Mesothelial cell of epicardium (in vitro differentiated cells): ENCODE measurements at regions not wholly inside any gene's neighbourhood (a gene's known extent, or its start where the extent isn't known, plus 50 kb on each side); places are given as distances from the start of the nearest gene placed in this dataset.

ENCODE experiments used
- DNase-seq, 2 experiments: peaks; one replicate each; pipeline ENCODE4 v3.0.0; 2021; ENCODE audit warnings: low spot score in 2 of 2; ENCODE audit not compliant: unreplicated experiment in 2 of 2
- H3K27ac Mint-ChIP-seq: 2 replicates; pipeline ENCODE4 v1.8.0; 2021; ENCODE audit warnings: mixed read lengths
- H3K27me3 Mint-ChIP-seq: 2 replicates; pipeline ENCODE4 v1.8.0; 2021; ENCODE audit warnings: low read depth, mixed read lengths
- H3K36me3 Mint-ChIP-seq: 2 replicates; pipeline ENCODE4 v1.8.0; 2021; ENCODE audit warnings: mixed read lengths
- H3K4me1 Mint-ChIP-seq: 2 replicates; pipeline ENCODE4 v1.8.0; 2021; ENCODE audit warnings: mixed read lengths
- H3K4me3 Mint-ChIP-seq: 2 replicates; pipeline ENCODE4 v1.8.0; 2021; ENCODE audit warnings: mild to moderate bottlenecking, moderate library complexity, mixed read lengths
- H3K9me3 Mint-ChIP-seq: 2 replicates; pipeline ENCODE4 v1.8.0; 2021; ENCODE audit warnings: mixed read lengths
- CTCF ChIP-seq: fragments of 200-600 bp; sonication (generic); IDR thresholded peaks from one replicate; pipeline ENCODE4 v1.5.0; 2021; ENCODE audit warnings: antibody characterized with exemption; ENCODE audit not compliant: unreplicated experiment

- Mint-ChIP-seq H3K9me3 (peaks cover 15% of the 10 kb centered on the region), H3K27ac (no peak overlapping the region), H3K4me3 (no peak overlapping the region), H3K36me3 (no peaks in the 10 kb centered on the region), H3K4me1 (peaks cover 2% of the 10 kb centered on the region), H3K27me3 (no peaks in the 10 kb centered on the region)
- DNase-seq, result no peak
- TF ChIP-seq CTCF, result no peak
These were observed 376.3 kb upstream of the ZFP42 start for GRCh38 chr4:187619319-187619718.

GRCh38 chr4:187632260-187632995 is 363.1 kb upstream of the ZFP42 start:
- TF ChIP-seq CTCF, result no peak
- H3K4me3 Mint-ChIP-seq, result no peak overlapping the region

GRCh38 chr4:187633245-187633644 is 362.3 kb upstream of the ZFP42 start:
- no peaks in the 10 kb centered on the region for H3K36me3 Mint-ChIP-seq
- H3K27me3 Mint-ChIP-seq, result no peaks in the 10 kb centered on the region
- TF ChIP-seq CTCF, result no peak
- peaks cover 31% of the 10 kb centered on the region for H3K9me3 Mint-ChIP-seq
- peaks cover 3% of the 10 kb centered on the region for H3K4me1 Mint-ChIP-seq
- H3K27ac Mint-ChIP-seq, result no peak overlapping the region
- no peak overlapping the region for H3K4me3 Mint-ChIP-seq
- no peak for DNase-seq

More at GRCh38 chr4:187632260-187632995, 363.1 kb upstream of the ZFP42 start:
- no peaks in the 10 kb centered on the region for H3K36me3 Mint-ChIP-seq
- H3K4me1 Mint-ChIP-seq, result peaks cover 3% of the 10 kb centered on the region
- H3K27me3 Mint-ChIP-seq, result no peaks in the 10 kb centered on the region
- H3K9me3 Mint-ChIP-seq, result peaks cover 24% of the 10 kb centered on the region
- H3K27ac Mint-ChIP-seq, result no peak overlapping the region
- DNase-seq, result no peak

- H3K36me3 Mint-ChIP-seq, result peaks cover 3% of the 10 kb centered on the region
- TF ChIP-seq CTCF, result no peak
- DNase-seq, result no peak
- no peaks in the 10 kb centered on the region for H3K4me1 Mint-ChIP-seq
- no peaks in the 10 kb centered on the region for H3K27me3 Mint-ChIP-seq
- peaks cover 29% of the 10 kb centered on the region for H3K9me3 Mint-ChIP-seq
- H3K27ac Mint-ChIP-seq, result no peak overlapping the region
- no peak overlapping the region for H3K4me3 Mint-ChIP-seq
These were observed 338.6 kb upstream of the ZFP42 start for GRCh38 chr4:187656959-187657358.

GRCh38 chr4:187663076-187663475 is 332.5 kb upstream of the ZFP42 start:
- Mint-ChIP-seq H3K9me3 (peaks cover 14% of the 10 kb centered on the region), H3K4me3 (no peak overlapping the region), H3K27me3 (peaks cover 4% of the 10 kb centered on the region), H3K4me1 (peaks cover 10% of the 10 kb centered on the region), H3K27ac (no peak overlapping the region), H3K36me3 (no peaks in the 10 kb centered on the region)
- DNase-seq, result no peak
- TF ChIP-seq CTCF, result no peak
